ENCODE measurements at regions not wholly inside any gene's neighbourhood (a gene's known extent, or its start where the extent isn't known, plus 50 kb on each side); places are given as distances from the start of the nearest gene placed in this dataset.

GRCh38 chr7:46572691-46573090 lies 651.6 kb upstream of the IGFBP3 start:
- DNase-seq (ENCODE audit: low spot score) = no peak

DNA sequence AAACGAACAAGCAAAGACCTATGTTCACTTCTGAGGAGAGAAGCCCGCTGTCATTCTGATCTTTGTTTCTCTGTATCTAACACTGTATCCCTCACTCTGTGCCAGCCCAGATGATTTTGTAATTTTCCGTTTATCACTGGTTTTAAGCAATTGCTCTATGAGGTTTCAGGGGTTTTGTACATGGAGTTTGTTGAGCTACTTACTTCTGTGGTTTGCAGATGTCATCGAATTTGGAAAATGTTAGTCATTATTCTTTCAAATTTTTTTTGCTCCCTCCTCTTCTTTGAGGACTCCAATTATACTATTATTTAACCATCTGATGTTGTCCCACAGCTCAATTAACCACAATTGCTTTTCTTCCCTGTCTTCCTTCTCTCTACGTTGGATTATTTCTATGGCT lies 650.9 kb upstream of the IGFBP3 start:
- no peak for DNase-seq (ENCODE audit: low spot score)

DNA sequence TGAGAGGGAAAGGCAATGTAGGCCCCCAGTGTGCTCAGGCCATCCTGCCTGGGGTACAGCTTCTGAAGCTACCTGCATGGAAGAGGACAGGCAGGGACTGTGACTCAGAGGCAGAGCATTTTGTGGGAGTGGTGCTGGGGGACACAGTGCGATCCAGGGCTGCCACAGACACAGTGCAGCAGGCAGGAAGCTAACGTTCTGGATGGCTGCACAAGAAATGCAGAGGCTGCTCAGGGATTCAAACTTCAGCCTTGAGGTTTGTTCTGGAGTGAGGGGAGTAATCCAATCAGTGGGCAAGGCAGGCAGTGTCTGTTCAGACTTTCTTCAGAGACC lies 648.0 kb upstream of the IGFBP3 start:
- no peak for DNase-seq (ENCODE audit: low spot score)

DNA sequence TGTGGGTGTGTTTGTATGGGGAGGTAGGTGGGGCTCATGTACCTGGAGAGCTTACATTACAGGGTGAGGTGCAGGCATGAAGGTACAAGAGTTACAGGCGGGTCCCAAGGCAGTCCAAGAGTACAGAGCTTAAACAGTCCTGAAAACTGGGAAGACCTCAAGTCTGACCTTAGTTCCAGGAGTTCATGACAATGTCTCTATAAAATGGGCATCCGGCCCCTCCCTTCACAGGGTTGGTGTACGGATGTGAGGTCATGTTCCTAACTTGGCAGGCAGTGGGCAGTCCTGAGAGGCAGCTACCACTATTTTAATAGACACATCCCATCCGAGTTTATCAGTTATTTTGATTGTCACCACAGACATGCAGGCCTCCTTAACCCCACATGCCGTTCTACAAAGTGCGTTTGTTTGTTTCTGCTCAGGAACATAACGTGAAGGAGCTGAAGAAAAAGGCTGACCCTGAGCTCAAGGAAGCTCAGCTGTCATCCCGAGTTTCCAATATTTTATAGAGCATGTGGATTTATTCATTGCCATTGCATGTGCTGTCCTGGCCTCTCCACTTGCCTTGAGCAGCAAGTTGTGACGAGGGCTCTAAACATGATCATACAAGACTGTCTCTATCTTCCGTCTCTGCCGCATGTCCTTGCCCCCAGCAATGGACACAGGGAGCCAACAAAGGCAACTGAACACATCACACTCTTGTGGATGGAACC lies 647.5 kb upstream of the IGFBP3 start:
- no peak for DNase-seq (ENCODE audit: low spot score)

DNA sequence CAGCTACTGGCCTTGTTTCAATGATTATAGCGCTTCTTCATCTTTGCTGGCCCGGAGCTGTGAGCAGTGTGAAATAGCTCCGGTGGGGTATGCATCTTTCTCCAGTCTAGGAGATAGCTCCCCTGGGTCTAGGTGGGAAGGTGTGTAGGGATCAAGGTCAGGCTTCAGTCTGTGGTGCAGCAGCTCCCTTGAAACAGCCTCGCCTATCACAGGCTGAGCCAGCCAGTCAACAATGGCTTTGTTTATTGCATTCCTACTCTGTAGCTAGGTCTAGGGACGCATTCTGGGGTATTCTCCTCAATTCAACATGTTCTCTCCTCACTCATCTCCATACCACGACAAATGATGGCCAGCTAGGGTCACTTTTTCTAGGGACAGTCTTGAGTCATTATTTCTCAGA lies 646.8 kb upstream of the IGFBP3 start:
- DNase-seq (ENCODE audit: low spot score) = no peak

- DNase-seq (ENCODE audit: low spot score) = no peak
Measured at GRCh38 chr7:46566097-46566774, 645.2 kb upstream of the IGFBP3 start.

DNA sequence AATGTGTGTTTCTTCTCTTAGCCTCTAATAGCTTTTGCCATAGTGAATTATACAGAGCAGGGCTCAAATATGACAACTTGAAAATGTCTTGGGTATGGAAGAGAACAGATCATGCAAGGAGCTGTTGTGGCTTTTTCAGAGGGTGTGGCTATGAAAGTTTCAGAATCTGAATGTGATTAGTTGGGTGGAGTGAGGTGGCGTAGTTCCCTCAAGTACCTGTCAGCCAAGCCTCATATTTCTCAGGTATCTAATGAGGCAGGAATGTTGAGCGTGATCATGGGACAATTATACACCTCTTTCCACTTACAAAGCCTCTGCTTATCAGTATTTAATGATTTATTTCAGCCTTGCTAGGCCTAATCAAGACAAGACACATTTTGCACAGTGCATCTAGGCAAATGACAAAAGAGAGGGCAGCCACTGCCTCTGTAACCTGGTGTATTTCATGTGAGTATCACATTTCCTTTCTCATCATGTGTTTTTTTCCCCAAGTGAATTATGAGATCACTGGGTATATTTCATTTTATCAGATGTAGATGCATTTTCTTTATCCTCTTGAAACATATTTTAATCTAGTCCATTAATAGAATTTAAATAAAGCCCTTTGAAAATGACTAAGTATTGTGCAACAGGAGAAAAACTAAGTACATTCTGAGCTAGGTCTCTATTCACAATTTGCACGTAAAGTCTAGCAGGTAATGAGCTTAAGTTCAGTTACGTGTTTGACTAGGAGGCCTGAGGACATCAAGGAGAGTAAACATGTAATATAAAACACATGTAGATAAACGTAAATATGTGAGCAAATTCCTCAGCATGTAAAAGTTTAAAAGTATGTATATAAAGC lies 644.4 kb upstream of the IGFBP3 start:
- no peak for DNase-seq (ENCODE audit: low spot score)

GRCh38 chr7:46559194-46559832 lies 638.2 kb upstream of the IGFBP3 start:
- no peak for DNase-seq (ENCODE audit: low spot score)

DNA sequence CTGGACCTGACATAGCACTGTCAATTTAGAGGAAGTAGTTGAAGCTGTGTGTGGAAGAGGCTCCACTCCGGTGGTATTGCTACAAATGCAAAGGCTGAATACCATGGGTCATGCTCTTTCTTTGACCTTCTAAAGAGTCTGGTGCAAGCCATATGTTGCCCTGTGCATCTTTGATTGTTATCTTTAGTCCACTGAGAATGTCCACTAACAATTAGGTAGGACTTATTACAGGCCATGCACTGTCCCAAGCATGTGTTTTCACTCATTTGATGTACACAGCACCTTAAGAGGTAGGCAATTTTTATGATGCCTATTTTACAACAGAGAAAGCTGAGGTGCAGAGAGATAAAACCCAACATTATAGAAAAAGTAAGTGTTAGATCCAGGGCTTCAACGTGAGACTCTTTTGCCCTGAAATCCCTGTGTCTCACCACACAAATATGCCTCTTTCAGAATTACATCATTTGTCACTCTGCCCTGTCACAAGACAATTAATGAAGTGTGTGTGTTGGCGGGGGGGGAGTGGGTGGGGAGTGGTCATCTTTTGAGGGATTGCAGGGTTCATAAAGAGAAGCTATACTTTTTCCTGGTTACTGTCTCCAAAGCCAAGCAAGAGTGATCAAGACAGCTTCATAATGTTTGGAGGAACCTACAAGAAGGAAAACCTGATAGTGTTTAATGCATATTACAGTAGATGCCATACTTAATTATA lies 637.6 kb upstream of the IGFBP3 start:
- DNase-seq (ENCODE audit: low spot score) = no peak

GRCh38 chr7:46557781-46558180 lies 636.7 kb upstream of the IGFBP3 start:
- DNase-seq (ENCODE audit: low spot score) = no peak

DNA sequence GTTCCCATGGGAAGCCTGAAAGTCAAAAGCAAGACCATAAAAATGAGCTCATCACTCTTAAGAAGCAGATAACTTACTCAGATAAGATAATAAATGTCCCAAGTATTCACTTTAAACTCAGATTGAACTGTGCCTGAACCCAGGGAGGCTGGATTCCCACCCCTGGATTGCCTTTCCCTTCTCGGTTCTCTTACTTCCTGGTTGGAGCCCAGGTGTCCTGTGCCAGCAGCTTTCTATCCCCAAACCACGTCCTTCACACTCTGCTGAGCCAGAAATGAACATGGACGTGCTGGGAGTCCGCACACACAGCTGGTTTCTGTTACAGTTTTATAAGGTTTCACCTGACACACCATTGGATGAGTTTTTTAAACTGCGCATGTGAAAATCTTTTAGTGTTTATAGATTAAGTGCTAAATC lies 636.2 kb upstream of the IGFBP3 start:
- no peak for DNase-seq (ENCODE audit: low spot score)

DNA sequence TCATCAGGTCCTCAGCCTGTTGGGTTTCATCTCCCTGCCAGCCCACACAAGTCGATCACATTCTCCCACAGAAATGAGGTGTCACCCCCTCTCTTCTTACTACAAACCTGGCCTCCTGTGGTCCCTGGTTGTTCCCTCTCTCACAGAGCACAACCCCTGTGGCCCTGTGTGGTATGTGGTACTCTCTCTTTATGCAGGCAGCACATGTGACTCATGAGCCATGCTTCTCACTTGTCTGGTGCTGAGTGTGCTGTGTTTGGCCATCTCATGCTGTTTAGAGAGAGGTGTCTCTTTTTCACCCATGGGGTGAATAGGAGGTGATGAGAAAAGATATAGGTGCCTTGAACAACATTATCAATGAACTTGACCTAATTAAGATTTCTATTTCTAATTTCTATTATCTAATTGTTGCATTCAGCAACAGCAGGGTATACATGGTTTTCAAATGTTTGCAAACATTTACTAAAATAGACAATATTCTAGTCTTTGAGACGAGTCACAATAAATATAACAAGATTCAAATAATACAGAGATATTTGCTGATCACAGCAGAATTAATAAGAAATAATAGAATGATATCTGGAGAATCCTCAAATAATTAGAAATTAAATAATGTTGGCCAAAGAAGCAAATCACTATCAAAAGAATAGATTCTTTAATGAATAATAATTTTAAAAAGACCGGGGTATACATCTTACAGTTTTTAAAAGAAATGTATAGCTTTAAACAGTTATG lies 633.8 kb upstream of the IGFBP3 start:
- DNase-seq (ENCODE audit: low spot score) = no peak

- no peak for DNase-seq (ENCODE audit: low spot score)
Measured at GRCh38 chr7:46551603-46552002, 630.5 kb upstream of the IGFBP3 start.

- no peak for DNase-seq (ENCODE audit: low spot score)
Measured at GRCh38 chr7:46550864-46551263, 629.8 kb upstream of the IGFBP3 start.

DNA sequence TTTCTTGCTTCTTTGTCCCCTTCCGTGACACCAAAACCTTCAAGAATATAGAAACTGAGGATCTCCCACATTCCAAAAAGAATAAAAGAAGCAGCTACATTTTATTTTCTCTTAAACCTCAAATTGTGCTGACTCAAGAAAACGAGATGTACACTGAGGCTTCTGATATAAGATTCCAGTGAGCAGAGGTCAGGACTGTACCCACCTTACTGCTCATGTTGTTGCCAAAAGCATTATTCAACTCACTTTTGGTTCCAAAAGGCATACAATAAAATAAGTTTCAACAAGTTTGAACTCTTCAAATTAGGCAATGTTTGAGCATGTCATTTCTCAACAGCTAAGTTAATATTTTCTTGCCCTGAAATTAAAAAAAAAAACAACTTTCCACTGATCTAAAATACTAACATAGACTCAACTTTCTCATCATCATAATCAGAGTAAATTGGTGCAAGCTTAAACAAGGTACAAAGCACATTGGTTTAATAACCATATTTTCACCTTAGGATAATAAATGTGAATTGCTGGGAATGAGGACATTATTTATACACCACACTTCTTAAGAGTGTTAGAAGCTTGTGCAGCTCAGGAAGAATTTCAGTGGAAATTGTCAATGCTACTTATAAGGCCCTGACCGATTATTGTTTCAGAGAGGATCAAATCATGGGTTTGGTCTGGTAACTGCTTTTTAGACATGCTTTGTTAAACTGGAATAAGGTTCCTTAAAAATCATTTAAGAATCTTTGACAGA lies 629.0 kb upstream of the IGFBP3 start:
- DNase-seq (ENCODE audit: low spot score) = no peak

GRCh38 chr7:46549347-46549746 lies 628.3 kb upstream of the IGFBP3 start:
- no peak for DNase-seq (ENCODE audit: low spot score)

DNA sequence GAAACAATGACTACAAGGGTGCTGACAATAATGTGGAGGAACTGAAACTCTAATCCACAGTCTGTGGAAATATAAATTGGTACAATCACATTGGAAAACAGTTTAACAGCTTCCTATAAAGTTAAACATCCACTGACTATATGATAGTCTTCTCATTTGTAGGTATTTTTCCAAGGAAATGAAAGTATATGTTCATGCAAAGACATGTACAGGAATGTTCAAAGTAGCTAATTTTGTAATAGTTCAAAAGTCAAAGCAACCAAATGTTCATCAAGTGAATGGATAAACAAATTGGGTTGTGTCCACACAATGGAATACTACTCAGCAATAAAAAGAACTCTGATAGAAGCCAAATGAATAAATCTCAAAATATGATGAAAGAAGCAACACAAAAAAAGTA lies 626.0 kb upstream of the IGFBP3 start:
- DNase-seq (ENCODE audit: low spot score) = no peak

DNA sequence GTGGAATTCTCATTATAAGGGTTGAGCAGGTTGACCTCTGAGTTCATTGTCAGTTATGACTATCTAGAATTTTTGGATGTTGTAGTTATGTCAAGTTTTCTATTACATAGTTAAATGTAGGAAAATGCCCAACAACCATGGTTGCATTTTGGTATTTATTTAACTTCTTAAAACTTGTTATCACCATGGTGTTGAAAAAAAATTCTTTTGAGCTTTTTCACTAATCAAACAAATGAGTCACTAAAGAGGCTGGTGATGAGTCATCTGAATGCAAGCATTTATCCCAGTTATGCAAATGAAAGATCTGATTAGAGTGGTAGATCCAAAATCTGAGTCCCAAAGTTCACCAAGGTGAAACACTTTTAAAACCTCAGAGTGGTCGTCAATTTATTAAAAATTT lies 624.7 kb upstream of the IGFBP3 start:
- no peak for DNase-seq (ENCODE audit: low spot score)

GRCh38 chr7:46544396-46545008 lies 623.4 kb upstream of the IGFBP3 start:
- no peak for DNase-seq (ENCODE audit: low spot score)

DNA sequence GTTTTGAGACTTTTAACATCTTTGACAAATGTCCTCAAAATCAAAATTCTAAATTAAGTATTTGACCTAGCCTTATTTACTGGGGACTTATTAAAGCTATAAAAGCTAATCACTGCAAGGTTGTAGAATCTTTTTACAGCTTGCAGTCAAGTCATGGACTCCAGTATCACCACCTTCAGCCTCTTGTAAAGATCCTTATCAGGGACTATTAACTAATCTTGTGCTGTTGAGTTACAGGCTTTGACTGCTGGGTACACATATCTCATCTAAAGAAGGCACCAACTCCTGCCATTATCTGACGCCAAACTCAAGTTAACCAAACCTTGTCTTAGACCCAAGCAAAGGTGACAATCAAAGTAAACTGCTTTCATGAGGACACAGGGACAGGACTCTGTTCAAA lies 621.0 kb upstream of the IGFBP3 start:
- no peak for DNase-seq (ENCODE audit: low spot score)

Data from germinal center (tissue), 1 donor.